GM06990 (cell line): ENCODE measurements at regions not wholly inside any gene's neighbourhood (a gene's known extent, or its start where the extent isn't known, plus 50 kb on each side); places are given as distances from the start of the nearest gene placed in this dataset.

Experiments
- DNase-seq: peaks from one replicate; pipeline ENCODE4 v3.0.0-alpha.2; 2011; ENCODE audit not compliant: insufficient read length; ENCODE audit errors: extremely low read depth
- H3K27me3 ChIP-seq: replicated peaks from 2 replicates; pipeline ENCODE4 v1.6.0; 2011; ENCODE audit warnings: low read length; ENCODE audit not compliant: control insufficient read depth, insufficient read depth
- H3K36me3 ChIP-seq: 2 replicates; pipeline ENCODE4 v1.5.1; 2011; ENCODE audit warnings: low read length; ENCODE audit not compliant: control insufficient read depth, insufficient read depth
- H3K4me3 ChIP-seq: replicated peaks from 2 replicates; pipeline ENCODE4 v1.5.1; 2011; ENCODE audit warnings: low read depth, mild to moderate bottlenecking, control low read depth, low read length
- TF ChIP-seq, protein P1 (sequence below): IDR thresholded peaks from 2 replicates; pipeline ENCODE4 v1.5.1; 2011; ENCODE audit warnings: low read length, control low read depth, mild to moderate bottlenecking, inconsistent platforms; ENCODE audit not compliant: insufficient read depth, poor library complexity, severe bottlenecking

DNA sequence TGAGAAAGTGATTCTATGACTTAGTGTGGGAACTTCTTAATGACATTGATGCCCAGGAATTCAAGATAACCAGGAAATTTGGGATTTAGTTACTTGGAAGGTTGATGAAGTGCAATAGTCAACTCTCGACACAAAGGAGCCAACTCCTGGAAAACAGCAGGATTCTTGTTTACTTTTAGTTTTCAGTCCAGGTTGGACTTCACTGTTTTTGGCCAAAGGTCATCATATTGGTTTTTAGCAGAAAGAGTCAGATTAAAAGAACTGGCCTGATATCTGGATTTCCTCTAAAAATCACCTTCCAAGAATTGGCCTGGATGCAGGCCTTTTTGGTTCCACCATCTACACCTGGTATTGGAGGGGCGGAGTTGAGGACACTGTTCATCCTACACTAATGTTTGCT is 60.1 kb upstream of the SALL1 start:
- no peak overlapping the region for H3K4me3 ChIP-seq
- H3K27me3 ChIP-seq, result no peaks in the 10 kb centered on the region
- no peaks in the 10 kb centered on the region for H3K36me3 ChIP-seq
- TF ChIP-seq, protein P1, sequence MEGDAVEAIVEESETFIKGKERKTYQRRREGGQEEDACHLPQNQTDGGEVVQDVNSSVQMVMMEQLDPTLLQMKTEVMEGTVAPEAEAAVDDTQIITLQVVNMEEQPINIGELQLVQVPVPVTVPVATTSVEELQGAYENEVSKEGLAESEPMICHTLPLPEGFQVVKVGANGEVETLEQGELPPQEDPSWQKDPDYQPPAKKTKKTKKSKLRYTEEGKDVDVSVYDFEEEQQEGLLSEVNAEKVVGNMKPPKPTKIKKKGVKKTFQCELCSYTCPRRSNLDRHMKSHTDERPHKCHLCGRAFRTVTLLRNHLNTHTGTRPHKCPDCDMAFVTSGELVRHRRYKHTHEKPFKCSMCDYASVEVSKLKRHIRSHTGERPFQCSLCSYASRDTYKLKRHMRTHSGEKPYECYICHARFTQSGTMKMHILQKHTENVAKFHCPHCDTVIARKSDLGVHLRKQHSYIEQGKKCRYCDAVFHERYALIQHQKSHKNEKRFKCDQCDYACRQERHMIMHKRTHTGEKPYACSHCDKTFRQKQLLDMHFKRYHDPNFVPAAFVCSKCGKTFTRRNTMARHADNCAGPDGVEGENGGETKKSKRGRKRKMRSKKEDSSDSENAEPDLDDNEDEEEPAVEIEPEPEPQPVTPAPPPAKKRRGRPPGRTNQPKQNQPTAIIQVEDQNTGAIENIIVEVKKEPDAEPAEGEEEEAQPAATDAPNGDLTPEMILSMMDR, result no peak
- DNase-seq, result no peak

DNA sequence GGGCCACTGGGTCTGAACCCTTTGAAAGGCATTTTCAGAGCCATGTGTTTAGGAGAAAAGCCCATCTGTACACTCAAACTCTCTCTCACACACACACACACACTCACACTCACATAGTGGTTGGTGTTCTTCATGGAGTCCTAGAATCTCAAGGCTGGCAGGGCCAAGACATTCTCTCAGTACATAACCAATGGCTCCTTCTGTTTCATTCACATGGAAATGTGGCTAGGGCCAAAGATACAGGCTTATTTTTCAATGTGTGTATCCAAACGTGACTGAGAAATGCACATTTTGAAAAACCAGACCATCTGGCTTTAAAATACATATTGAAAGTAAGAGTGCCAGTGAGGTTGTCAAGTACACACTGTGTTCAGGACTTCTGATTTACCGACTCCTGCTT is 59.0 kb upstream of the SALL1 start:
- no peaks in the 10 kb centered on the region for H3K36me3 ChIP-seq
- no peak for DNase-seq
- H3K4me3 ChIP-seq, result no peak overlapping the region
- TF ChIP-seq, protein P1, result no peak
- no peaks in the 10 kb centered on the region for H3K27me3 ChIP-seq

DNA sequence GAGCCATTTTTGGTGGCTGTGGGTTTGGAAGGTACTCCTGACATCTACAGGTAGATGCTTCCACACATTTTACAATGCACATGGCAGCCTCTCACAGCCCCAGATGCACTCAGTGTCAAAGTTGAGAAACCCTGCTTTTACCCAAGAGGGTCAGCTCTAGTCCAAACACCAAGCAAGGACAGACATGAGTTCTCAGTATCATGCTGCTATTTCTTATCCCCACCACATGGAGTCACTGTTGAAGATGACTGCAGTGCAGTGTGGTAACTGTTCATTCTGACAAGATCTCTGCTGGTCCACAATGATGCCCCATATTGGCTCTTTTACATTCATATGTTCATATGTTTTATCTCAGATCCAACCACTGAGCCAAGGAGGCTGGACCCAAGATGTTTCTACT is 50.5 kb upstream of the SALL1 start:
- Histone ChIP-seq H3K27me3 (no peaks in the 10 kb centered on the region; the same call in 1 of the 2 replicates), H3K36me3 (no peaks in the 10 kb centered on the region), H3K4me3 (no peak overlapping the region)
- TF ChIP-seq, protein P1, result no peak
- DNase-seq, result no peak
